G401.6 (cell line): ENCODE measurements at regions not wholly inside any gene's neighbourhood (a gene's known extent, or its start where the extent isn't known, plus 50 kb on each side); places are given as distances from the start of the nearest gene placed in this dataset.
"Not testable (repeated sequence)": the region's sequence is repeated elsewhere in the genome, so short reads cannot be mapped to it uniquely, and the experiment has no call there.

Experiments
- FAIRE-seq: peaks from 2 replicates; lab custom pipeline; 2012; peaks lifted over from hg19 to GRCh38; lab: Jason Lieb, UNC

DNA sequence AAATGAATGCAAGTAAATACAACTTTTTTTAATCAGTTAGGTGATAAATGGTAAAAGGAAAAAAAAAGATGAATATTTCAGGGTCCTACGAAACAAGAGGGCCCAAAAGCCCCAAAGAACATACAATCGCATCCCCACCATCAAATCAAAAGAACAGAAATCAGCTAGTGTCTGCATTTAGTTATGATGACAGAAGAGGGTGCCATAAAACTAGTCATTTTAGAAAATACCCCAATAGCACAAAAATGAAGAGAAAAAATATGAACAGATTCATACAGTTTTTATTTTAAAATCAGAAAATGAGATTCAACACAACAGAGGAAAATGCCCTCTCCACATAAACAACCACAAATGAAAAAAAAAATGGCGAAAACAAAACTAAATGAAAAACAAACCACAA, 905.5 kb downstream of the REEP3 start:
- FAIRE-seq = no peak

DNA sequence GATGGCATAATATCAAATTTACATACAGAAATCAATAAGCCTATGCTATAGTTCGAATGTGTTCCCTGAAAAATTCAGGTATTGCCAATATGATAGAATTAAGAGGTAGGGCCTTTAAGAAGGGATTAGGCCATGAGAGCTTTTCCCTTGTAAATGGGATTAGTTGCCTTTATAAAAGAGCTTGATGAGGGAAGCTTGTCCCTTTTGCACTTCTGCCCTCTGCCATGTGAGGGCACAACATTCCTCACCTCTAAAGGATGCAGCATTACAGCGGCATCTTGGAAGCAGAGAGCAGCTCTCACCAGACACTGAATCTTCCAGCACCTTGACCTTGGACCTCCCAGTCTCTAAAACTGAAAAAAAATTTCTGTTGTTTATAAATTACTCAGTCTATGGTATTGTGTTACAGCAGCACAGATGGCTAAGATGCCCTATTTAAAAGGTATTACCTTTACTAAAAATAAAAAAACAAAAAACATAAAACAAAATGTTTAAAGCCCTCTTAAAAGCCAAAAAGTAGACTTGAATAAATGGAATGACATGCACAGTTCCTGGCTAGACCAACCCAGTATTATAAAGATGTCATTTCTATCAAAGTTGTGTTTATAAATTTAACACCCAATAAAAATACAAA, 909.6 kb downstream of the REEP3 start:
- no peak for FAIRE-seq

DNA sequence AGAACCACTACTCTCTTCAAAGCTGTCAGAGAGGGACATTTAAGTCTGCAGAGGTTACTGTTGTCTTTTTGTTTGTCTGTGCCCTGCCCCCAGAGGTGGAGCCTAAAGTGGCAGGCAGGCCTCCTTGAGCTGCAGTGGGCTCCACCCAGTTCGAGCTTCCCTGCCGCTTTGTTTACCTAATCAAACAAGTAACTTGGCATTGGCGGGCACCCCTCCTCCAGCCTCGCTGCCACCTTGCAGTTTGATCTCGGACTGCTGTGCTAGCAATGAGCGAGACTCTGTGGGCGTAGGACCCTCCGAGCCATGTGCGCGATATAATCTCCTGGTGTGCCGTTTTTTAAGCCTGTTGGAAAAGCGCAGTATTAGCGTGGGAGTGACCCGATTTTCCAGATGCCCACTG, 920.7 kb downstream of the REEP3 start:
- FAIRE-seq = not testable (repeated sequence)

DNA sequence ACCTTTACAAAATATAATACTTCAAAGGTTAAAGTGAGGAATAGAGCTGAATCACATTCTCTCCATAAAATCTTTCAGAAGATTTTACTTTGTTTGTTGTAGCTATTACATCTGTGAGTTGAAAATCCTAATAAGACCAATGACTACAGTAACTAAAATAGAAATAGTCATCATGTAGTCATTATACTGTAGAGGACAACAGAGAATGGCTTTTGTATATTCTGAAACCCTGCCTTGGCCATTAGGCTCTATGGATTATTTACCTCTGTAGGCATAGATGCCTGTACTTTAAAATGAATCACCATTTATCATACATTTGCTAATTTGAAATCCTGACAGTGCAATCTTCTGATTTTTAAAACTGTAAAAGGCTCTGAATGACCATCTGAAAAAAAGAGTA, 923.0 kb downstream of the REEP3 start:
- FAIRE-seq = no peak

DNA sequence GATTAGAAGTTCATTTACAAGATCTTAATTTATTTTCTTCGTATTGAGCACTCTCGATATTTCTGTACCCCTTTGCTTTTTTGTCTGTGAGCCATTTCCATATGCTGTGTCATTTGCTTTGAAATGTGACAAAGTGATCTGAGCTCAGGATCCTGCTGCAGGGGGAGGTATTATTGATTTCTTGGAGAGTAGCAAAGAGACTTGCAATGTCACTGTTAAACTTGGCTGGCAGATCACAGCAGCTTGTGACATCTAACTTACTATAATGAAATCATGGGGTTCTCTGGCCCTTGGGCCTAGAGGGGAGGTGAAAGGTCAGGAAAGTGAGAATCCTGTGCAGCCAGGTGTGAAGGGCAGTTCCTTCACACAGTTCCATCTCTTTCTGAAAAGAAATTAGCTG, 923.4 kb downstream of the REEP3 start:
- FAIRE-seq = no peak

DNA sequence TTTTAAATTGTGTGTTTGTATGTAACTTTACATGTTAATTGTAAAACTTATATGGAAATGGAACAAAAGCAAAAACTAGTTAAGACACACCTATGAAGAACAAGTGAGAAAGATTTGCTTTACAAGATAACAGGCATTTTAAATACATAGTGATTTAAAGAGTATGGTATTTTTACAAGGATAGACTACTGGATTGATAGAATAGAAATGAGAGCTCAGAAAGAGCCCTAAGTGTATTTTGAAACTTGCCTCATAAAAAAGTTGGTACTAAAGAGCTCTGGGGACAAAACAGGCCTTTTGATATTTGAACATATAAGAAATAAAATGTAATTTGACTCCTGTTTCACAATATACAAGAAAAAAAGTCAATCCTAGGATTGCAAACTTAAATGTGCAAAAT, 928.4 kb downstream of the REEP3 start:
- FAIRE-seq = no peak

DNA sequence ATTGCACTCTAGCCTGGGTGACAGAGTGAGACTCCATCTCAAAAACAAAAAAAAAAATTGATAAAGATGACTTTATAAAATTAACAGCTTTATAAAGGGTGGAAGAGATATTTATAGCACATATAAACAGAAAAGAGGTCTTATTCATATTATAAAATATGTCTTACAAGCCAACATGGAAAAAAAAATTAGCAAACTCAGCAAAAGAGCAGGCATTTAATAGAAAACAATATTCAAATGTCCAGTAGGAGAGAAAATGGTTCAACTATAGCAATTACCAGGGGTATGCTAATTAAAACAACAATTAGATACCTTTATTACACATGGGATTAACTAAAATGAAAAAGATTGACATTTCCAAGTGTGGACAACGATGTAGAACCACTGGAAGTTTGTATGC, 929.1 kb downstream of the REEP3 start:
- FAIRE-seq = no peak

DNA sequence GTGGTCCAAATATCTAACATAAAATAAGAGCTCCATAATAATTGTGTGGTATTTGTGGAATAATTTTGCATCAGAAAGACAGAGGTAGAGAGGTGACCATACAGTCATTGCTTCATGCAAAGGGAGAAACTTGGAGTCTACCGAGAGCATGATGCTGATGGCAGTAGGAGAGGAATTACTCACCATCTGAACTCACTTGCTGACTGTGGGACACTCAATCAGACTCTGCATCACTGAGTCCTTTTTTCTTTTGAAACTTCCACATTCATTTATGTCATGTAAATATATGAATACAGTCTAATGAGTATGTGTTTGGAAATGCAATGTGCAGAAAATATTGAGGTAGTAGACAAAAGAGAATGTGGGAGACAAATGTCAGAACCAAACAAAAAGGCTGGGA, 933.8 kb downstream of the REEP3 start:
- no peak for FAIRE-seq

DNA sequence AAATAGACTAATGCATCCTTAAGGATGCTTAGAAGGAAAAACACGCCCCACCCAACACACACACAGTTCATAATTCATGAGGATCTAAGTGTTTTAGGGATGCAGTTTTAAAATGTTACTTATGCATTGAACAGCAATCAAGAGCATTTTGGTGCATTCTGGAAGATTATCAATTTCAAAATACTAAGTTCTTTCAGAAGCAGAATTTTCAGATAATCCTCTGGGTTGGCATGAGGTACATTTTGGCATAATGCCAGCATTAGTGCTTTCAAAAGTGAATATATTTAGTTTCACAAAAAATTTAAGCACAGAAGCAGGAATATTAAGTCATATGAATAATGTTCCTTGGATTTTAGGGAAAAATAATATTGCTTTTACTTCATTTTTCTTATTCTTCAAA, 937.1 kb downstream of the REEP3 start:
- FAIRE-seq = no peak

DNA sequence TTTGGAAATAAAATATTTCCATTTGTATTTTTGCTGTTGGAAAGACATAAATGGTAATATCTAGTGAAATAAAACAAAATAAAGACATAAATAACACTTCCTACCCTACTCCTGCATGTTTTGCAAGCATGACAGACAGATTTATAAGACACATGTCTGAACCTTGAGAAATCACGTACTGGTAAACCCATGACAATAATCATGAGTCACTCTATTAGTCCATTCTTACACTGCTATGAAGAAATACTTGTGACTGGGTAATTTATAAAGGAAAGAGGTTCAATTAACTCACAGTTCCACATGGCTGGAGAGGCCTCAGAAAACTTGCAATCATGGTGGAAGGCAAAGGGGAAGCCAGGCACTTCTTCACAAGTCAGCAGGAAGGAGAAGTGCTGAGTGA, 942.2 kb downstream of the REEP3 start:
- no peak for FAIRE-seq

DNA sequence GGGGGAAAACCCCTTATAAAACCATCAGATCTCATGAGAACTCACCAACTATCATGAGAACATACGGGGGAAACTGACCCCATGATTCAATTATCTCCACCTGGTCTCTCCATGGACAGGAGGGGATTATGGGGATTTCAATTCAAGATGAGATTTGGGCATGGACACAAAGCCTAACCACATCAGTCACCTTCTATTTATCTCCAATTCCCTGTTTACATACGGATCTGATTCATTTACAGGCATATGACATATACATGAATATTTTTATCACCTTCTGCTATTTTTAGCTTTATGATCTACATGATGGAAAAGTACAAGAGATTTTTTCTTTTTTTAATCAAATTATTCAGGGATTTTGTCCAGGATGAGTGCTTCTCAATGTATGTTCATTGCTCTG, 944.5 kb downstream of the REEP3 start:
- FAIRE-seq = no peak

DNA sequence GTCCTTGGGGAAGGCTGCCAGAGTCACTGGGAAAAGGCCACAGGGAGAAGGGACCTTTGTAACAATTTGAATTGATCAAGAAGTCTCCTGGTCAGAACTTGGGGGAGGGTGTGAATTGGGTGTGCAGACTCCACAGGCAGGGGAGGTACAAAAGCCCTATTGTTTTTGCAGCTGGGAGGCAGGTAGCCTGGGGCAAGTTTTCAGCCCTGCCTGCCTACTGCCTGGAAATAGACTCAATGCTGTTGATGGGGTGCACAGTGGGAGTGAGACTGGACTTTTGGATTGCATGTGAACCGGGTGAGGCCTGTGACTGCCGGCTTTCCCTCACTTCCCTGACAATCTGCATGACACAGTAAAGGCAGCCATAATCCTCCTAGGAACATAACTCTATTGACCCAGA, 947.0 kb downstream of the REEP3 start:
- no peak for FAIRE-seq

DNA sequence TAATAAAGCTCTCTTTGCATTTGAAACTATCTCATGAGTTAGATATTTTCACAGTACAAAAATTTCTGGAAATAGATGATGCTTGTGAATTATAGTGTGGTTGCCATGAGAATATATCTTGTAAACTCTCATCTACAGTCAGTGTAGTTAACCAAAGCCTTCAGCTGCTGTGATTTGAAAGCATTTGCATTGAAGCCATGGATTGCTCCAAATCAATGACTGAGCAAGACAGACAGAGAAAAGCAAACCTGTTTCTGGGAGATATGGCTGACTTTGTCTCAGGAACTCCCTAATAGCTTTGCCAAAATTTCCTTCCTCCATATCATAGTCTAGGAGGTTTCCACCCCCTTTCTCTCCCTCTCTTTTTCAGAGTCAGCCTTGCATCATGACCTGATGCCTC, 955.3 kb downstream of the REEP3 start:
- no peak for FAIRE-seq

DNA sequence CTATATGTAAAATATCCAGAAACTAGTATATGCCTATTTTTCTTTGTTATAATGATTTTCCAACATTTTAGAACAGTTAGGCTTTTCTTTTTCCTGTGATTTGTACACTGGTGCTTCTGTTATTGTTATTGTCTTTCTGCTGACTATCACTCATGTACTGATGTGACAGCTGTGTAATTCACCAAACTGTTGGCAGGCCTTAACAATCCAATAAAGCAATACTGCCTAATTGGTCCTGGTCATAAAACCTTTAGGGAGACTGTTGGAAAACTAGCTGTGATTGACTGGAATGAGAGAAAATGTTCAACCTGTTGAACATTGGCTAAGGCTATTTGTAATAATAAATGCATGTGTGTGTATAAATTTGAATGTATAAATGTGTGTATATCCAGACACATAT, 956.6 kb downstream of the REEP3 start:
- no peak for FAIRE-seq

DNA sequence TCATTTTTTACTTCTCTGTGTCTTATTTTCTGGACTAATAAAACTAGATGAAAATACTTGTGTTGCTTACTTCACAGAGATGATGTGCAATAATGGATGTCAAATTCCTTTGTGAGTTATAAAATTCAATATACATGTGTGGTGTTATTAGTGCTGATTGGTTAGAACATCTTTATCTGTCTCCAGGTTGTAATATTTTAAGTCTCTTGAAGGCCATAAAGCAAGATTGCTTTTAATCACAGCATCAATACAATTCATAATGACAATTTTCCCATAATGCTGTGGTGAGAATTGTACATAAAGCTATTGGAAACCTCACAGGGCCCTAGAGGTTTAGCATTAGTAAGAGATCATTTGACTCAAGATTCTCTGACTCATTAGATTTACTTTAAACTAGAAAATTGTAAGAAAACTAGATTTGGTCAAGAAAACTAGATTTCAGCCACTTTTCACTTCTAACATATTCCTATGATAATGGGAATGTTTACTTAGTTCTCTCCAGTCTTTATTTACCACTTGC, 963.7 kb downstream of the REEP3 start:
- no peak for FAIRE-seq

DNA sequence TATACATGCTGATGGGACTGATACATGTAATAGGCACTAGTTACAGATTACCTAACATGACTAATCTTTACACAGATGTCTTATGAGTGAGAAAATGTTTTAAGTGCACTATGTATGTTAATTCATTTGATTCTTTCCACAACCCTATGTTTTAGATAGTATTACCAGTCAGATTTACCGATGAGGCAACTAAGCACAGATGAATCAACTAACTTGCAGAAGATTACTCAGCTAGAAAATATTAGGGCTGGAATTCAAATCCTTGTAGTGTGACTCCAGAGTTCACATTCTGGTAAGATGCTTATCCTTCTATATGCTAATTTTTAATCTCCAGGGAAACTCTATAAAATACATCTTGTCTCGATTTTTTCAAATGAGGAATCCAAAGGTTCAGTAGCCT, 964.9 kb downstream of the REEP3 start:
- FAIRE-seq = no peak

DNA sequence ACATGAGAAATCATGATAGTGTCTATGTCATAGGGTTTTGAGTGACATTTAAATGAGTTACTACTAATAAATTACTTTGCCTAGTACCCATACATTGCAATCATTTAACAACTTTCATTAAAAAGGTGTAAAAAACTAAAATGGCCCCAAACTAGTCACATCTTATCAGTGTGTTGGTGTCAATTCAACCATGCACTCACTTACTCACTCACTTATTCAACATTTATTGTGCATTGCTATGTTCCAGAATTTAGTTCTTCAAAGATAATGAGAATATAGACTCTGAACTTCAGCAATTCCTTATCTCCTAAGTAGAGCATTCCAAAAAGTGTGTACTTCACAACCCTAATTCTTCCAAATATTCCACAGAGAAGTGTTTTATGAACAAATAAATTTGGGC, 965.7 kb downstream of the REEP3 start:
- FAIRE-seq = no peak

DNA sequence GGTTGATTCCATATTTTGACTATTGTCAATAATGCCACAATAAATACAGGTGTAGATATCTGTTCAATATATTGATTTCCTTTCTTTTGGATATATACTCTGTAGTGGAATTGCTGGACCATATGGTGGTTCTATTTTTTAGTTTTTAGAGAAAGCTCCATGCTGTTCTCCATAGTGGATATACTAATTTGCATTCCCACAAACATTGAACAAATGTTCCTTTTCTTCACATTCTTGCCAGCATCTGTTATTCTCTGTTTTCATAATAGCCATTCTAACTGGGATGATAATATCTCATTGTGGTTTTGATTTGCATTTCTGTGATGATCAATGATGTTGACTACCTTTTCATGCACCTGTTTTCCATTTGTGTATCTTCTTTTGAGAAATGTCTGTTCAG, 973.7 kb downstream of the REEP3 start:
- no peak for FAIRE-seq

DNA sequence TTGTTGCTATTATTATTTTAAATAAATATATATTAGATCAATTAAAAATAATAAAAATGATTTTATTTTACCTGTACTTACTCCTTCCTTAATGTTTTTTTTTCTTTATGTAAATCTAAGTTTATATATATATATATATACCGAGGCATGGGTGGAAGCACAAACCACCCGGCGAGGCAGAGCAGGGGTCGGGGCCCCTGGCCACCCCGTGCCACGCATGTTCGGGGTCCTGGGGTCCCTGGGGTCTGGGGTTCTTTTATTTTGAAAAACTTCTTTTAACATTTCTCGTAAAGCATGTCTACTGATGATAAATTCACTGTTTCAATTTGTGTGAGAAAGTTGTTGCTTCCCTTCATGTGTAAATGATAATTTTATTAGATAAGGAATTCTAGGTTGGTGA, 976.1 kb downstream of the REEP3 start:
- FAIRE-seq = no peak

DNA sequence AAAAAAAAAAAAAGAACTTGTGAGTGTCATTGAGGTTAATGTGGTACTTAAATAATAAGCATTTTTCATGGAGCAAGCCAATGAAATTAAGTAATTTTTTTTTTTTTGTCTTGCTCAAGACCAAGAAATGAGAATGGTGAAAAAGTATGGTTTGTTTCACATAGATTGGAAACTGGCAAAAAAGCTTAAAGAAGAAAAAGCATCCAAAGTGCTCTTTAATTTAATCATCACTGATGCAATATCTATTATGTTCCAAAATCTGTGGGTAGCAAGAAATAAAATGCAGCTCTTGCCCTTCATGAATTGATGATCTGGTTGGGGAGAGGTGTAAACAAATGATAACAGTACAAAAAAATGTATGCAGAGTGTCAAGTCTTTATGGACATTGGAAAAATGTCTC, 980.6 kb downstream of the REEP3 start:
- no peak for FAIRE-seq

DNA sequence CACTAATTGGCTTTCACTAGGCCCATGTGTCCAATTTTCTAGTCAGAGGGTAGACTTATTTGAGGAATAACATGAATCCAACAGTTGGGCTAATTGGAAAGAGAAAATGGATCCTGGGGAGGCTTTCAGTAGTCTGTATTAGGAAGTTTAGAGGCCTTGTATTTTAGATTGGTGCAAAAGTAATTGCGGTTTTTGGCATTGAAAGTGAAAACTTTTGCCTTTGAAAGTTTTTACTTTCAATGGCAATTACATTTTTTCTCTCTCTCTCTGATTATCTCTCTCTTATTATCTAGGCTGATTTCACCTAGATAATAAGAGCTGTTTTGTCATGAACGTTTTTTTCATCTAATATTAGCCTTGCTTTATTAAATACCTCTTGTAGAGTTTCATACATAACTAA, 981.7 kb downstream of the REEP3 start:
- no peak for FAIRE-seq

DNA sequence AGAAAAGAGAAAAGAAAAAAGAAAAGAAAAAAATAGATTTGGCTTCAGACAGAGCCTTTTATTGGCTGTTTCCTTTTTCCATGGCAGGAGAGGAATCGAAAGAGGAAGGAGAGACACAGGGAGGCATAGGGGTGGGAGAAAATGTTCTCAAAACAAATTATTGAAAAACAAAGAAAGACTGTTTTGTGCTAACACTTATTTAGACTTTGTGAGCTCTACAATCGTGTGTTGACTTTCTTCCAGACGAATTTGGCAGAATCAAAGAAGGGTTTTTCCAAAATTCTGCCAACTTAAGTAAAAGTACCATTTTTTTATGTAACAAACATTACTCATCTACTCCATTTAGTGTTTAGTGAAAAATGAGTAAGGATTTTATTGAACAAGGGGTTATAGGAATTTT, 982.2 kb downstream of the REEP3 start:
- no peak for FAIRE-seq

DNA sequence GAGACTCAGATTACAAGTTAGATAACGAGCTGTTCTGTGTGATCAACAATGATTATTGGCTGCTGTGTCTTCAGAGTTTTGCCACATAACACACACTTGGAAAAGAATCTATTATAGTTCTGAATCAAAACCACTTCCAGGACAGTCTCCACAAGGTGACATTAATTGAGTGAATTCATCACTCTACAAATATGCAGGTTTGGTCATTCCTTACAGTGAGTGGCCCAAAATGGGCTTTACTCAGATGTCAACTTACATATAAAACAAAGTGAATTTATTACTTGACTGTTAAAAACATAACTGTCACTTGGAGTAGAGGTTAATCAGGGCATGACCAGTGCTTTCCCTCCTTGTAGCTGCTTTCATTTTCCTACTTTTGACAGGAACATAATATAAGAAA, 984.3 kb downstream of the REEP3 start:
- FAIRE-seq = no peak

DNA sequence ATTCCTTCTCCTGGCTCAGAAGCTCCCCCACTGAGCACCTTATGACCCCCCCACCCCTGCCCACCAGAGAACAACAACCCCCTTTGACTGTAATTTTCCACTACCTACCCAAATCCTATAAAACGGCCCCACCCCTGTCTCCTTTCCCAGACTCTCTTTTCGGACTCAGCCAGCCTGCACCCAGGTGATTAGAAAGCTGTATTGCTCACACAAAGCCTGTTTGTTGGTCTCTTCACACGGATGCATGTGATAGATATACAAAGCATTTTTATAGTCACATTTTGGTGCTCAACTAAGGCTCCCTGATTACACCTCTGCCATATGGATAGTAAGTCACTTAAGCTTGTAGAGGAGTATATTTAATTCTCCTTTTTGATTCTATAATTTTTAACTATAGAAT, 985.8 kb downstream of the REEP3 start:
- FAIRE-seq = no peak

DNA sequence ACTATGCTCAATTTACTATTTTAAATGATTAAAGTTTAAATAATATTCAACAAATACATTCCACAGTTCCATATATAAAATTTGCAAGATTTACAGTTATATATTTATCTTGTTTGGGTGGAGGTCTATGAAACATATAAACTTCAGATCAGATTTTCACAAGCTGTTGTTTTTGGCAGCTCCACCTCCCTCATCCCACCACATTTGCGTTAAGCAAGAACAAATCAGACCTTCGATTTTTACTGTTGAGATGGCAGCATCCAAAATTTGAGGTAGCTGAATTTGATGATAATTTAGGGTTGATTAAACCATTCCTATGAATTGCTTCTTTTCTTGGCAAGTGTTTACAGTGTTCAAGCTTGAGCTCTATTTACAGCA, 986.4 kb downstream of the REEP3 start:
- no peak for FAIRE-seq
